ENCODE measurements at regions not wholly inside any gene's neighbourhood (a gene's known extent, or its start where the extent isn't known, plus 50 kb on each side); places are given as distances from the start of the nearest gene placed in this dataset.

- POLR2A ChIA-PET, result no interaction called here
- TF ChIP-seq, protein P1, sequence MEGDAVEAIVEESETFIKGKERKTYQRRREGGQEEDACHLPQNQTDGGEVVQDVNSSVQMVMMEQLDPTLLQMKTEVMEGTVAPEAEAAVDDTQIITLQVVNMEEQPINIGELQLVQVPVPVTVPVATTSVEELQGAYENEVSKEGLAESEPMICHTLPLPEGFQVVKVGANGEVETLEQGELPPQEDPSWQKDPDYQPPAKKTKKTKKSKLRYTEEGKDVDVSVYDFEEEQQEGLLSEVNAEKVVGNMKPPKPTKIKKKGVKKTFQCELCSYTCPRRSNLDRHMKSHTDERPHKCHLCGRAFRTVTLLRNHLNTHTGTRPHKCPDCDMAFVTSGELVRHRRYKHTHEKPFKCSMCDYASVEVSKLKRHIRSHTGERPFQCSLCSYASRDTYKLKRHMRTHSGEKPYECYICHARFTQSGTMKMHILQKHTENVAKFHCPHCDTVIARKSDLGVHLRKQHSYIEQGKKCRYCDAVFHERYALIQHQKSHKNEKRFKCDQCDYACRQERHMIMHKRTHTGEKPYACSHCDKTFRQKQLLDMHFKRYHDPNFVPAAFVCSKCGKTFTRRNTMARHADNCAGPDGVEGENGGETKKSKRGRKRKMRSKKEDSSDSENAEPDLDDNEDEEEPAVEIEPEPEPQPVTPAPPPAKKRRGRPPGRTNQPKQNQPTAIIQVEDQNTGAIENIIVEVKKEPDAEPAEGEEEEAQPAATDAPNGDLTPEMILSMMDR (IDR thresholded peaks at IDR 0.05; ENCODE audit: control extremely low read depth, extremely low read depth, low read depth, missing control alignments), result no peak
- no peak for DNase-seq (ENCODE audit: extremely low spot score)
- CTCF ChIA-PET, result no interaction called here
Measured at GRCh38 chr10:108663587-108663986, 1259.7 kb downstream of the XPNPEP1 start.

- CTCF ChIA-PET, result no interaction called here
- TF ChIP-seq, protein P1 (IDR thresholded peaks at IDR 0.05; ENCODE audit: control extremely low read depth, extremely low read depth, low read depth, missing control alignments), result no peak
- no peak for DNase-seq (ENCODE audit: extremely low spot score)
- POLR2A ChIA-PET, result no interaction called here
Measured at GRCh38 chr10:108662975-108663374, 1260.3 kb downstream of the XPNPEP1 start.

DNA sequence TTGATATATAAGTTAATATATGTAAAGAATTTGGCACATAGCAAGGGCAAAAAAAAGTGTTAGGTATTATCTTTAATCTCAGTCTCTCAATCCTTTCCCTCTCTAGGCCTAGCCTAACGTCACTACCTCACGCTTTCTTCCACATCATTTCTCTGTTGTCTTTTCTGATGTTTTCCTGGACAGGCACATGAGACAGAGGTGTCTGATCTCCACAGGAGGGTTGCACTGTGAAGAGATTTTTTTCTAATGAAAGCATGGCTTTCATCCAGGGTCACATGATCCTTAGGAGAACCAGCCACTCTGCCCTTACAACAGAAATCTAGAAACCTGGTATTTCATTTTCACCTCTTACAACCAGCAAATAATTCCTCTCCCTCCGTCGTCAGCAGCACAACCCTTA, 1268.3 kb downstream of the XPNPEP1 start:
- ChIA-PET CTCF (no interaction called here), POLR2A (no interaction called here)
- TF ChIP-seq, protein P1 (IDR thresholded peaks at IDR 0.05; ENCODE audit: control extremely low read depth, extremely low read depth, low read depth, missing control alignments), result no peak
- DNase-seq (ENCODE audit: extremely low spot score), result no peak

DNA sequence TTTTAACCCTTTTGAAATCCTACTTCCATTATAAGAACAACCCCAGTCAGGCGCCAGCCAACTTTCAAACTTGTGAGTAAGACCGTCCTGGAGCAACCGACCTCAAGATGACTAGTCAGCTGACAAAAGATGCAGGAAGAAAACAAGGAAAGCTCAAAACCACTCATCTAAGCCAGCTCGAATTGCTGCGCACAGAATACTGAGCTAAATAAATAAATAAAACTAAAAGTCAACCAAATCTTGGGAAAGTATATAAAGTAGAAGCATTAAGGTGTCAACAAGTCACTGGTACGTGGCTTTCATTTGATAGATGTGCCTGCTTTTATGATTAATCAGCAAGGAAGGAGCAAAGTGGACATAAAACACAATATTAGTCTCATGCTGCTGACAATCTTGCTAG, 1269.8 kb downstream of the XPNPEP1 start:
- DNase-seq (ENCODE audit: extremely low spot score), result no peak
- ChIA-PET POLR2A (no interaction called here), CTCF (no interaction called here)
- TF ChIP-seq, protein P1 (IDR thresholded peaks at IDR 0.05; ENCODE audit: control extremely low read depth, extremely low read depth, low read depth, missing control alignments), result no peak

- TF ChIP-seq, protein P1 (IDR thresholded peaks at IDR 0.05; ENCODE audit: control extremely low read depth, extremely low read depth, low read depth, missing control alignments), result no peak
- ChIA-PET POLR2A (no interaction called here), CTCF (interaction anchor here (1.2 kb wide), 1 partner anchor 18 kb away, joined by 3 read pairs; no protein-coding TSS in a partner anchor)
- DNase-seq (ENCODE audit: extremely low spot score), result no peak
Measured at GRCh38 chr10:108639010-108639409, 1284.3 kb downstream of the XPNPEP1 start.

- CTCF ChIA-PET, result interaction anchor here (1.2 kb wide), 1 partner anchor 18 kb away, joined by 3 read pairs; no protein-coding TSS in a partner anchor
- POLR2A ChIA-PET, result no interaction called here
- TF ChIP-seq, protein P1 (IDR thresholded peaks at IDR 0.05; ENCODE audit: control extremely low read depth, extremely low read depth, low read depth, missing control alignments), result no peak
- no peak for DNase-seq (ENCODE audit: extremely low spot score)
Measured at GRCh38 chr10:108638225-108638624, 1285.1 kb downstream of the XPNPEP1 start.

- ChIA-PET CTCF (no interaction called here), POLR2A (no interaction called here)
- TF ChIP-seq, protein P1 (IDR thresholded peaks at IDR 0.05; ENCODE audit: control extremely low read depth, extremely low read depth, low read depth, missing control alignments), result no peak
- DNase-seq (ENCODE audit: extremely low spot score), result no peak
Measured at GRCh38 chr10:108633046-108633445, 1290.3 kb downstream of the XPNPEP1 start.

Measured in GM10248 (cell line).